Tongue (tissue), 1 donor: ENCODE measurements at regions not wholly inside any gene's neighbourhood (a gene's known extent, or its start where the extent isn't known, plus 50 kb on each side); places are given as distances from the start of the nearest gene placed in this dataset.
A peak's percentile ranks its signal among the peaks of the same experiment; 100 is the strongest.
"Not testable (repeated sequence)": the region's sequence is repeated elsewhere in the genome, so short reads cannot be mapped to it uniquely, and the experiment has no call there.

Experiments
- DNase-seq: peaks from one replicate; pipeline ENCODE4 v3.0.0-alpha.2; 2015

DNA sequence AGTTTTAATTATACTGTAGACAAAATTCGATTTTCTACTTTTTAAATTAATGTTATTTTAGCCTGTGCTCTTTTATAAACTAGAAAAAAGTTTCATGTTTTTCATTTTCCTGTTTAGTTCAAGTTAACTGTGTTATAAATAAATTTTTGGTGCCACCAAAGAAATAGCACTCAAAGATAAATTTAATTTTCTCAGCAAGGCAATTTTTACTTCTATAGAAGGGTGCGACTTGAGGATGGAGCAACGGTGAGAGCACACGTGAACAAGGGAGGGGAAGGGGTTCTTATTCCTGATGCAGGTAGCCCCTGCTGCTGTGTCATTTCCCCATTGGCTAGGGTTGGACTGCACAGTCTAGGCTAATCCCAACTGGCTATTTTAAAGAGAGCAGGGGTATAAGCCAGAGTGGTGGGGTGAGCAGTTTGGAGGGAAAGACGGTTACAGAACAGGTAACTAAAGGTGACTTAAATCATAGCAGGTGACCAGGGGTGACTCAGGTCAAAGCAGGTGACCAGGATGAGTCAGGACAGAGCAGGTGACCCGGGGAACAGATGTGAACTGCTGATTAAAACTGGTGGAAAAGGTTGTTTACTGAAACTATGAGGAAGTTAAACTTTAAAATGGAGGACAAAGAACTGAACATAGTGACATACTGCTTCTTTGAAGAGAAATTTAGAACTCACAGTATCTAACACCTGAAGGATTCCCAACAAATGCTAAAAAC, 104.6 kb upstream of the GPBP1 start:
- DNase-seq: no peak

DNA sequence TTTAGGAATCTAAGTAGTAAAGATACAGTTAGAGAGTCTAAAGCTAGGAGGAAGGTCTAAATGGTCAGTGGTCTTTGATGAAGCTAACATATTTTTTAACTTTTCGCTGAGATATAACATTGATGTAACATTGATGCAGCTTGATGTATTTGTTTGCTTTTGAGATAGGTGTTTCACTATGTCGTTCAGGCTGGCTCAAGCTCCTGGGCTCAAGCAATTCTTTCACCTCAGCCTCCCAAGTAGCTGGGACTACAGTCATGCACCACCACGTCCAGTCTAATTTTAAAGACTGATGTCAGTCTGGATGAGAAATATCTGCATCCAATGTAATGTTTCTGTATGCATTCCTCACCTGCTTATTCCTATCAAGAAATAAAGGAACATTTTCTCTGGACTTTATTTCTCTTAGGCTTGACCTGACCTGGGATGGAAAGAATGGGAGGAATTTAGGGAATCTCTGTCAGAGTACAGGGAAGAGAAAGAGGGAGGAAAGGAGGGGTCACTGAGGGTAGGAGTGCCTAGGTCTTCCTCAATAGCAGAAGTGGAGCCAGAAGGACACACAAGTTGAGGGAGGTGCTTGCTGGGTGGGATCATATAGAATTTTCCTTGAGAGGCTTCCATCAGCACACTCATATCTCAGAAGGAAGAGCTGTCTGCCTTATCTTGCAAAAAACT, 101.5 kb upstream of the GPBP1 start:
- no peak for DNase-seq

DNA sequence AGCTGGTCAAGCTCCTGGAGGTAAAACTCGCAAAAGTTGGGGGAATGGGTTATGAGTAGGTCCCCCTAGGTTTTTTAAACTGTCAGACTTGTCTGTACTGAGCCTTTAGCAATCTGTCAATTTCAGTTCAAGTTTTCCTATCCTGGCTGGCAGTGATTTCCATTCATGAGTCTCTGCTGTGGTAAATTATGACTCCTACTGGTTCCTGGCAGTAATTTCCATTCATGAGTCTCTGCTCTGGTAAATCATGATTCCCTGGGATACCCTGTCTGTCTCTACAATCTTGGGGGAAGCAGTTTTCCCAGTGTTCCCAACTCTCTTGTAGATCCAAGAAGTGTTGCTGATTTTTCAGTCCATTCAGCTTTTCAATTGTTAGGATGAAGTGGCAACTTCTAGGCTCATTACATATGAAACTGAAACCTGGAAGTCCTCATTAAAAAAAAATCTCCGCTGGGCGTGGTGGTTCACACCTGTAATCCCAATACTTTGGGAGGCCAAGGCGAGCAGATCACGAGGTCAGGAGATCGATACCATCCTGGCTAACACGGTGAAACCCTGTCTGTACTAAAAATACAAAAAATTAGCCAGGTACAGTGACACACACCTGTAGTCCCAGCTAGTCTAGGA, 91.3 kb upstream of the GPBP1 start:
- DNase-seq: no peak

DNA sequence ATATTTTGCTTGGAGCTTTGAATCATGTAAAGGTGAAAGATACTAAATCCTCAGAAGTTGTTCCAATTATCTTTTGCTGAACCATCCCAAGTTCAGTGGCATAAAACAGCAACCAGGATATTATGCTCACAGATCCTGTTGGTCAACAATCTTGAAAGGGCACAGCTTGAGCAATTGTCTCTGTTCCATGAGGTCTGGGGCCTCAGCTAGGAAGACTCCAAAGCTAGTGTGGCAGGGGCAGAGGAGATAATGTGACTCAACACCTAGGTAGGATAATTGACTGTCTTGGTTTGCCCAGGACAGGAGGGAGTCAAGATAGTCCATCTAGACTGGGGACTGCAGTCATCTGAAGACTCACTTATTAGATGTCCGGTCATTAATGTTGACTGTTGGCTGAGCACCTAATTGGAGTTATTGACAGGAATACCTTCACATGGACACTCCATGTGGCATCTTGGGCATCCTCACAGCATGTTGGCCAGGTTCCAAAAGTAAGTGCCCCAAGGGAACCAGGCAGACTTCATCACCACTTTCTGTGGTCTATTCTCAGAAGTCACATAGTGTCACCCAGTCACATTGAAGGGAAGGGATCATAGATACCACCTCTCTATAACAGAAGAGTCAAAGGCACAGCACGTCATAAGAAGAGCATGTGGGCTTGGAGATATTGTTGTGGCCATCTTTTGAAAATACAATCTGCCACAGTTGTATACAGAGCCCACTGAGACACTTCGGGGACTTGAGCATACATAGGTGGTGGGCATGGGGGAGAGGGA, 88.4 kb upstream of the GPBP1 start:
- no peak for DNase-seq

DNA sequence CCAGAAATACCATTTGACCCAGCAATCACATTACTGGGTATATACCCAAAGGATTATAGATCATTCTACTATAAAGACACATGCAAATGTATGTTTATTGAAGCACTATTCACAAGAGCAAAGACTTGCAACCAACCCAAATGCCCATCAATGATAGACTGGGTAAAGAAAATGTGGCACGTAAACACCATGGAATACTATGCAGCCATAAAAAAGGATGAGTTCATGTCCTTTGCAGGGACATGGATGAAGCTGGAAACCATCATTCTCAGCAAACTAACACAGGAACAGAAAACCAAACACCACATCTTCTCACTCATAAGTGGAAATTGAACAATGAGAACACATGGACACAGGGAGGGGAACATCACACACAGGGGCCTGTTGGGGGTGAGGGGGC, 85.9 kb upstream of the GPBP1 start:
- not testable (repeated sequence) for DNase-seq

DNA sequence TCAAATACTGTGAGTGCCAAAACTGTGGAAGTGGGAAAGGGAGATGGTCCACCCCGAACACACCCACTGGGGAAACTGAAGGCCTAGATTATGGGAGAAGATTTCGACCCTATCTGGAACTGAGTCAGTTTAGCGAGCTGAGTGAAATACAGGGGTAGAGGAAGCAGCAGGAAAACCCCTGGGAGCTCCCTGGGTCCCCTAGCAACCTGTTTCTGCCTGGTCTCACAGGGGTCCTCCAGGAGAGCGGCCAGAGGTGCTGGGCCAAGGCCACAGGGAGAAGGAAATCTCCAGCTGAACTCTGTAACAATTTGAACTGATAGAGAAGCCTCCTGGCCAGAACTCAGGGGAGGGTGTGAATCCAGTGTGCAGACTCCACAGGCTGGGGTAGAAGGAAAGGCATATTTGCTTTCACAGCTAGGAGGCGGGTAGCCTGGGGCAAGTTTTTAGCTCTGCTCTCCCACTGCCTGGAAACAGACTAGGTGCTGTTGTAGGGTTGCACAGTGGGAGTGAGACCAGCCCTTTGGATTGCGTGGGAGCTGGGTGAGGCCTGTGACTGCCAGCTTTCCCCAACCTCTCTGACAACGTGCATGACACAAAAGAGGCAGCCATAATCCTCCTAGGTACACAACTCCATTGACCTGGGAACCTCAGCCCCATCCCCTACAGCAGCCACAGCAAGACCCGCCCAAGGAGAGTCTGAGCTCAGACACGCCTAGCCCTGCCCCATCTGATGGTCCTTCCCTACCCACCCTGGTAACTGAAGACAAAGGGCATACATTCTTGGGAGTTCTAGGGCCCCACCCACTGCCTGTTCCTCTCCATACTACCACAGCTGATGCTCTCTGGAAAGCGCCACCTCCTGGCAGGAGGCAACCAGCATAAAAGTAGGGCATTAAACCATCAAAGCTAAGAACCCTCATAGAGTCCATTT, 78.8 kb upstream of the GPBP1 start:
- peak; percentile 4 for DNase-seq

DNA sequence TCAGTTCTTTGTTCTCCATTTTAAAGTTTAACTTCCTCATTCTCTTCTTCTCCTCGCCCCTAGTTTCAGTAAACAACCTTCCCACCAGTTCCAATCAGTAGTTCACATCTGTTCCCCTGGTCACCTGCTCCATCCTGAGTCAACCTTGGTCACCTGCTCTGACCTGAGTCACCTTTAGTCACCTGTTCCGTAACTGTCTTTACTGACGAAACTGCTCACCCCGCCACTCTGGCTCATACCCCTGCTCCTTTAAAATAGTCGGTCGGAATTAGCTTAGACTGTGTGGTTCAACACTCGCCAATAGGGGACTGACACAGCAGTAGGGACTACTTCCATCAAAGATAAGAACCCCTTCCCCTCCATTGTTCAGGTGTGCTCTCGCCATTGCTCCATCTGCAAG, 76.3 kb upstream of the GPBP1 start:
- DNase-seq: no peak

DNA sequence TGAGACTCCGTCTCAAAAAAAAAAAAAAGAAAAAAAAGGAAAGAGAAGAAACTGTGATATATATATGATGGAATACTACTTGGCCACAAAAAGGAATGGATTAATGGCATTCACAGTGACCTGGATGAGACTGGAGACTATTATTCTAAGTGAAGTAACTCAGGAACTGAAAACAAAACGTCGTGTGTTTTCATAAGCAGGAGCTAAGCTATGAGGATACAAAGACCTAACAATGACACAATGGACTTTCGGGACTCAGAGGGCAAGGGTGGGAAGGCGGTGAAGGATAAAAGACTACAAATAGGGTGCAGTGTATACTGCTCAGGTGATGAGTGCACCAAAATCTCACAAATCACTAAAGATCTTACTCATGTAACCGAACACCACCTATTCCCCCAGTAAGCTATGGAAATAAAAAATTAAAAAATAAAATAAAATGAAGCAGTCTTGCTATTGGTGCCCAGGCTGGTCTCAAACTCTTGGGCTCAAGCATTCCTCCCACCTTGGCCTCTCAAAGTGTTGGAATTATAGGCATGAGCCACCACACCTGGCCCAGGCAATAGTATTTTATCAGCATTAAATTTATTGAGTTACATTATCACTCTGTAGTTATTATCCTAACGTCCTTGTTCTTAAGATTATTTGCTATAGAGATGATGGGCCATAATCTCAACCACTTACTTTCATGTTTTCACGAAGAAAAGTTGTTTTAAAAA, 71.5 kb upstream of the GPBP1 start:
- no peak for DNase-seq

DNA sequence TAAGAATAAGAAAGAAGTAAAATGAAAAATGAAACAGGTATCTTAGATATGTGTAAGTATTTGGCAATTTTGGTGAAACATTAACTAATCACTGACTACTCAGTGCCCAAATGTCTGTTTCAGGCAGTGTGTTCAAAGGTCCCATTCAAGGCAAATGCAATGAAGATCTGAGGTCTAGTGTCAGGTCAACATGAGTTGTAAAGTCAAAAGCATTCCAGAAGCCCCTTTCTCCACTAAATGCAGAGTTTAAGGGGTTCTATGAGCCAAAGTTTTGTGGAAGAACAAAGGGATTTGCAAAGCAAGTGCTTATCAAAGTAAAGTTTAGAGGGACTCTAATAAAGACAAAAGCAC, 71.0 kb upstream of the GPBP1 start:
- DNase-seq: no peak

DNA sequence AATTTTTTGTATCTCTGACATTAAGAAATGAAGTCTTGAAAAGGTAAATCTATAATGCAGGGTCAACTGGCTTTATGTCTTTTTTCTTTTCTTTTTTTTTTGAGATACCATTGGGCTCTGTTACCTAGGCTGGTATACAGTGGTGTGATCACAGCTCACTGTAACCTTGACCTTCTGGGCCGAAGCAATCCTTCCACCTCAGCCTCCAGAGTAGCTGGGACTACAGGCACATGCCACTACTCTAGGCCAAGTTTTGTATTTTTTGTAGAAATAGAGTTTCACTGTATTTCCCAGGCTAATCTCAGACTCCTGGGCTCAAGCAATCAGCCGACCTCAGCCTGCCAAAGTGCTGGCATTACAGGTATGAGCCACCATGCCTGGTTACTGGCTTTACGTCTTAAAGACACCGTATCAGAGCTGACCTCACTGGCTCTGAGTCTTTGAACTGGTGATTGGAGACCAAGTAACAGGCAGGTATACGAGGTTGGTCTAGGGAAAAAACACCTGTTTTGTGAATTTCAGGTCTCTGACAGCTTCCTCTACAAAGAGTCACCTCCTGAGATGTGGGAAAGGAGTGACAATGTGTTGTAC, 70.4 kb upstream of the GPBP1 start:
- DNase-seq: no peak

DNA sequence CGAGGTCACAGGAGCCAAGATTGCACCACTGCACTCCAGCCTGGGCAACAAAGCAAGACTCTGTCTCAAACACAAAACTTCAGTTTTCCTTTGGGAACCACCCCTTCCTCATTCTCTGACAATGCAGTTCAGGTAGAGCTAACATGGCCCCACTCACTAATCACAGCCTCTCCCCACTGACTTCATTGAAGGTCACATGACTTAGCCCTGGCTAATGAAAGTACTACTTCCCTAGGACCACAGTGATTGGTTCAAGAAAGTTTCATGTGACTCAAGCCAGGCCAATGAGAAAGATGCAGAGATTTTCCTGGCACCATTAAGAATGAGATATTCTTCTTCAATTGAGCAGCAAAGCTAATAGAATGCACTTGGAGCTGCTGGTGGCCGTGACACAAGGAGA, 67.2 kb upstream of the GPBP1 start:
- DNase-seq: no peak

DNA sequence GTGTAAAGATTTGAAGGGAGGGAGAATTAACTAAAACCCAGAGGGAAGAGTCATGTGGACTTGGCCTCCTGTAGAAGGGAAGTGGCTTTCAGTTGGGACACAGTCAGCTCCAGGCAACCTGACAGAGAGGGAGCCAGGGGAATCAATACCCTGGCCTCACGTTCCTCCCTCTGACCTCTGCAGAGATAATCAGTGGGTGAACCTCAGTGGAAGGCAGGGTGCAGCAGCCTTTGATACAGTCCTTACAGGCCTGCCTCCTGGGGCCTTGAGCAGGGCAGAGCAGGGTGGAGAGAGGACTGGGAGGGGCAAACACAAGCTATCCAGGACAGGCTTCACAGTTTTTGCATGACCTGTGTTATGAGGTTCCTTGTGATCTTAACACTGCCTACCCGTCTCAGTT, 61.9 kb upstream of the GPBP1 start:
- DNase-seq: no peak

DNA sequence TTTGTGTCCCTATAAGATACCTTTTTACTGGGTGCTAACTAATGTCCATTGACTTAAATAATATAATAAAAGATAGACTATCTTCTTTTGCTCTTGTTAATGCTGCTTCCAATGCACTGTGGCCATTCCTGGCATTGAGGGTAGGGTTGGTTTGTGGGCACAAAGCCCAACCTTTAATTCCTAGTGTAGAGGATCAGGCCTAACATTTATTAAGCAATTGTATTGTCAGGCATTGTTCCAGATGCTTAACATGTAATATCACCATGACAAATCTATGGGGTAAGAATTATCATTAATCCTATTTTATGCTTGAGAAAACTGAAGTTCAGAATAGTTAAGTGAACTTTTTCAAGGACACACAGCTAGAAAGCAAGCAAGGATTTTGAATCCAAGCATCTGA, 60.4 kb upstream of the GPBP1 start:
- DNase-seq: no peak

DNA sequence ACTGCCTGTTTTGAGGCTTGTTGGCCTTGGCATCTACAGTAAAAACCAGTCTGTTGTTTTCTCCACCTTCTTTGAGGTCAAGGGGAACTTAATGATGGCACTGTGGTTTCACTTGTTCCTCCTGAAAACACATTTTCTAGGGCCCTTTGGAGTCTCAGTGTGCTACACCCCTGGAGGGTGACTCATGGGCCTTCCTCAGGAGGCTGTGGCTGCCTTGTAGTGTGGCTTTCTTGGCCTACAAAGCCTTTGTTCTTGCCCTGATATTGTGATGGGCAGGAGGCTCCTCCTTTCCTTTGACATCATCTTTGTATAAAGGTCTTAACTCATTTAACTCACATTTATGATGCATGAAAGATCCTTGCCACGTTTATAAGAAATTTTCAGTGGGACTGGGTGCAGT, 56.3 kb upstream of the GPBP1 start:
- DNase-seq: no peak

DNA sequence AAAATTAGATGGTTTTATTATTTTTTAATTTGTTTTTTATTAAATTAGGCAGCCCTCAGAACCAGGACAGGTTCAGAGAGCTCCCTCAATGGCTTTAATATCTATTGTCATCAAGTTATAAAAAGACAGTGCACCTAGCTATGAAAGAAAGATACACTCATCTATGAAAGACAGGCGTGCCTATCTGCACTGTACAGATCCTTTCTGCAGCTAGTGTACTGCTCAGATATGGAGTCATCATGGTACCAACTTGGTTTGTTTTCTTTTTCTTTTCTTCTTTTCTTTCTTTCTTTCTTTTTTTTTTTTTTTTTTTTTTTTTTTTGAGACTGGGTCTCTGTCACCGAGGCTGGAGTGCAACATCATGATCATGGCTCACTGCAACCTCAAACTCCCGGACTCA, 54.8 kb upstream of the GPBP1 start:
- no peak for DNase-seq

DNA sequence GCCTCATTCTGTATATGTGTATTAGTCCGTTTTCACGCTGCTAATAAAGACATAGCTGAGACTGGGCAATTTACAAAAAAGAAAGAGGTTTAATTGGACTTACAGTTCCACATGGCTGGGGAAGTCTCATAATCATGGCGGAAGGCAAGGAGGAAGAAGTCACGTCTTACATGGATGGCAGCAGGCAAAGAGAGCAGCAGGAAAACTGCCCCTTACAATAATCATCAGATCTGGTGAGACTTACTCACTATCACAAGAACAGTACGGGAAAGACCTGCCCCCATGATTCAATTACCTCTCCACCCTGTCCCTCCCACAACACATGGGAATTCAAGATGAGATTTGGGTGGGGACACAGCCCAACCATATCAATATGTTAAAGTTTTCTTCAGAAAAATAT, 49.8 kb upstream of the GPBP1 start:
- DNase-seq: no peak
